WTC11 (cell line): ENCODE measurements at regions not wholly inside any gene's neighbourhood (a gene's known extent, or its start where the extent isn't known, plus 50 kb on each side); places are given as distances from the start of the nearest gene placed in this dataset.

ENCODE experiments used
- ATAC-seq: fragments of 200-7000 bp; cut with Tn5 transposase; 2 replicates; pipeline ENCODE4 v1.10.0; 2021; ENCODE audit warnings: mild to moderate bottlenecking, moderate library complexity
- CTCF ChIA-PET: fragments of 300-600 bp; sonication (Branson Sonifier 250); formaldehyde crosslinking; loops from one replicate; lab custom pipeline; 2021; ENCODE audit warnings: antibody characterized with exemption; lab: Charles Lee
- POLR2A ChIA-PET: fragments of 350-600 bp; sonication (Branson Sonifier 250); formaldehyde crosslinking; loops from one replicate; lab custom pipeline; 2021; ENCODE audit warnings: antibody characterized with exemption; lab: Charles Lee
- DNase-seq: peaks from one replicate; pipeline ENCODE4 v3.0.0; 2021; ENCODE audit warnings: low spot score
- H3K27ac Mint-ChIP-seq: 2 replicates; pipeline ENCODE4 v1.8.0; 2021; ENCODE audit warnings: mixed read lengths
- H3K27me3 Mint-ChIP-seq: 2 replicates; pipeline ENCODE4 v1.8.0; 2021; ENCODE audit warnings: low read depth, mild to moderate bottlenecking, moderate library complexity, mixed read lengths
- H3K36me3 Mint-ChIP-seq: 2 replicates; pipeline ENCODE4 v1.8.0; 2021; ENCODE audit warnings: mixed read lengths
- H3K4me1 Mint-ChIP-seq: 2 replicates; pipeline ENCODE4 v1.8.0; 2022; ENCODE audit warnings: mixed read lengths
- H3K4me3 Mint-ChIP-seq: 2 replicates; pipeline ENCODE4 v1.8.0; 2021; ENCODE audit warnings: mild to moderate bottlenecking, moderate library complexity, mixed read lengths
- H3K9me3 Mint-ChIP-seq: 2 replicates; pipeline ENCODE4 v1.8.0; 2021; ENCODE audit warnings: mixed read lengths
- ELF4 ChIP-seq: sonication (generic); formaldehyde crosslinking; IDR thresholded peaks from 2 replicates; pipeline ENCODE4 v1.8.1; 2022; ENCODE audit warnings: low read depth, mild to moderate bottlenecking, moderate library complexity, missing genetic modification reagents
- ESRRA ChIP-seq: sonication (generic); formaldehyde crosslinking; IDR thresholded peaks from 2 replicates; pipeline ENCODE4 v1.8.1; 2022; ENCODE audit warnings: mild to moderate bottlenecking, missing genetic modification reagents, borderline replicate concordance
- FOXJ3 ChIP-seq: sonication (generic); formaldehyde crosslinking; IDR thresholded peaks from 2 replicates; pipeline ENCODE4 v1.9.0; 2021; ENCODE audit warnings: missing genetic modification reagents, mild to moderate bottlenecking, borderline replicate concordance
- GABPB1 ChIP-seq: sonication (generic); formaldehyde crosslinking; IDR thresholded peaks from 2 replicates; pipeline ENCODE4 v1.8.1; 2023; ENCODE audit warnings: mild to moderate bottlenecking, missing genetic modification reagents
- GTF2I ChIP-seq: fragments of 250-450 bp; sonication (Bioruptor Pico); conservative IDR thresholded peaks from 2 replicates; pipeline ENCODE4 v1.4.0; 2021; ENCODE audit warnings: mild to moderate bottlenecking
- KAT7 ChIP-seq: sonication (generic); formaldehyde crosslinking; IDR thresholded peaks from 2 replicates; pipeline ENCODE4 v1.8.1; 2023; ENCODE audit warnings: missing genetic modification reagents, mild to moderate bottlenecking, borderline replicate concordance
- MXD4 ChIP-seq: fragments of 250-450 bp; sonication (Bioruptor Pico); IDR thresholded peaks from 2 replicates; pipeline ENCODE4 v1.8.0; 2021; ENCODE audit warnings: mild to moderate bottlenecking, moderate library complexity, borderline replicate concordance
- RELA ChIP-seq: sonication (generic); formaldehyde crosslinking; IDR thresholded peaks from 2 replicates; pipeline ENCODE4 v1.8.1; 2022; ENCODE audit warnings: missing genetic modification reagents, mild to moderate bottlenecking, borderline replicate concordance
- SMAD3 ChIP-seq: sonication (generic); formaldehyde crosslinking; IDR thresholded peaks from 2 replicates; pipeline ENCODE4 v1.8.0; 2022; ENCODE audit warnings: missing genetic modification reagents, mild to moderate bottlenecking, borderline replicate concordance
- SOX15 ChIP-seq: fragments of 250-450 bp; sonication (Bioruptor Pico); IDR thresholded peaks from 2 replicates; pipeline ENCODE4 v1.9.0; 2021; ENCODE audit warnings: mild to moderate bottlenecking
- SP1 ChIP-seq: sonication (generic); formaldehyde crosslinking; conservative IDR thresholded peaks from 2 replicates; pipeline ENCODE4 v1.8.1; 2022; ENCODE audit warnings: missing genetic modification reagents
- ZNF416 ChIP-seq: fragments of 250-450 bp; sonication (Bioruptor Pico); IDR thresholded peaks from 2 replicates; pipeline ENCODE4 v1.9.0; 2021; ENCODE audit warnings: mild to moderate bottlenecking, inconsistent platforms
- ZNF423 ChIP-seq: fragments of 250-450 bp; sonication (Bioruptor Pico); IDR thresholded peaks from 2 replicates; pipeline ENCODE4 v2.1.2; 2022; ENCODE audit warnings: mild to moderate bottlenecking, moderate library complexity
- TF ChIP-seq, protein P1 (sequence below): fragments of 250-450 bp; sonication (Bioruptor Pico); IDR thresholded peaks from 2 replicates; pipeline ENCODE4 v1.8.0; 2021; ENCODE audit warnings: mild to moderate bottlenecking
- TF ChIP-seq, protein P2 (sequence below): sonication (generic); formaldehyde crosslinking; IDR thresholded peaks from 2 replicates; pipeline ENCODE4 v1.8.1; 2022; ENCODE audit warnings: mild to moderate bottlenecking, moderate library complexity, missing genetic modification reagents
- TF ChIP-seq, protein P3 (sequence below): fragments of 250-450 bp; sonication (Bioruptor Pico); IDR thresholded peaks from 2 replicates; pipeline ENCODE4 v1.9.0; 2021; ENCODE audit warnings: mild to moderate bottlenecking
- TF ChIP-seq, protein P4 (sequence below): fragments of 200-600 bp; IDR thresholded peaks from 2 replicates; pipeline ENCODE4 v1.8.0; 2022; ENCODE audit warnings: antibody characterized with exemption
- TF ChIP-seq, protein P5 (sequence below): fragments of 250-450 bp; sonication (Bioruptor Pico); IDR thresholded peaks from 2 replicates; pipeline ENCODE4 v2.1.2; 2022; ENCODE audit warnings: mild to moderate bottlenecking, moderate library complexity
- TF ChIP-seq, protein P6 (sequence below): sonication (generic); formaldehyde crosslinking; IDR thresholded peaks from 2 replicates; pipeline ENCODE4 v1.8.0; 2023; ENCODE audit warnings: missing genetic modification reagents
- TF ChIP-seq, protein P7 (sequence below): fragments of 250-450 bp; sonication (Bioruptor Pico); IDR thresholded peaks from 2 replicates; pipeline ENCODE4 v1.9.0; 2021; ENCODE audit warnings: moderate library complexity, mild to moderate bottlenecking, inconsistent platforms, borderline replicate concordance

DNA sequence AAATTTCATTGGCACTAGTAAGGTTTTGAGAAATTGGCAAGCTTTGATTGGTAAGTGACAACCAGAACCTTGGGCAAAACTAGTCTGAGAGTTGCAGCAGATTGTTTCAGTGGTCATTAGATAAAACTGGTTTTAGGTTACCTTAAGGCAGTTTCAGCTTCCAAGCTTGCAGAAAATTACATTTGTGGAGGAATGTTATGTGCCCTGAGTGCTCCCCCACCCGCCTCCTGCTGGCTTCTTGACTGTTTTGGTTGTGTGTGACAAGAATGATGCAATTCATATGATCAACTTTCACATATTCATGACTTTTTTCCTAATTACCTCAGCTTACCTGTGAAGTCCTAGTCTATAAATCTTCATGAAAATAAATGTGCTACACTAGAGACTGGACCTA, 599.5 kb upstream of the ZNF804A start (continued):
- TF ChIP-seq, protein P1, sequence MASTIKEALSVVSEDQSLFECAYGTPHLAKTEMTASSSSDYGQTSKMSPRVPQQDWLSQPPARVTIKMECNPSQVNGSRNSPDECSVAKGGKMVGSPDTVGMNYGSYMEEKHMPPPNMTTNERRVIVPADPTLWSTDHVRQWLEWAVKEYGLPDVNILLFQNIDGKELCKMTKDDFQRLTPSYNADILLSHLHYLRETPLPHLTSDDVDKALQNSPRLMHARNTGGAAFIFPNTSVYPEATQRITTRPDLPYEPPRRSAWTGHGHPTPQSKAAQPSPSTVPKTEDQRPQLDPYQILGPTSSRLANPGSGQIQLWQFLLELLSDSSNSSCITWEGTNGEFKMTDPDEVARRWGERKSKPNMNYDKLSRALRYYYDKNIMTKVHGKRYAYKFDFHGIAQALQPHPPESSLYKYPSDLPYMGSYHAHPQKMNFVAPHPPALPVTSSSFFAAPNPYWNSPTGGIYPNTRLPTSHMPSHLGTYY (CRISPR knock-in tag): no peak
- TF ChIP-seq SMAD3 (CRISPR knock-in tag): no peak

DNA sequence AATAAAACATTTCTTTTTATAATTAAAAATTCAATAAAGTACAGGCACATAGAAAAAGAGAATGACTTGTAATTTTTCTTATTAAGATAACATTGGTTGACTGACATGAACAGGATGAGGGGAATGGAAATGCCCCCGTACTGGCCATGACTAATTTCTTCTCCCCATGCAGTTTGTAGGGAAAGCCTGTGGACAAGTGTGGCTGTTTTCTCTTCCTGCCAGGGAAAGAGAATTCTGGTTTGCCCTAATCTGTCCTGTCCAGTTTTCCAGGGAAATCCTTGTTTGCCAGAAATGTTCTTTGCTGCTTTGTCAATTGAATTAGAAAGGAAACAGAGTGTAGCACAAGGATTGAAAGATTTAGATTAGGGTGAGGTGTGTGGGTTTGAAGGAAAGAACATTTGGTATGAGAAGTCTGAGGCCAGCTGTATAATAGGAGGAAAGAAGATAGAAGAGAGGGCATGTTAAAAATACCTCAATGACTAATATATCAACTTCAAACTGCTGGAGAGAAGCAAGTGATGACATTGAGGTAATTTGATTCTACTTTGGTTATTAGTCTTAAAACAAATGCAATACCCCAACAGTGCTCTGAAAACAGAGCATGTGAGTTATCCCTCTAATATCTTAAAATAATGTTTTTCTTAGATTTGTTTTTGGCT, 593.9 kb upstream of the ZNF804A start:
- POLR2A ChIA-PET: no interaction called here
- CTCF ChIA-PET: no interaction called here

DNA sequence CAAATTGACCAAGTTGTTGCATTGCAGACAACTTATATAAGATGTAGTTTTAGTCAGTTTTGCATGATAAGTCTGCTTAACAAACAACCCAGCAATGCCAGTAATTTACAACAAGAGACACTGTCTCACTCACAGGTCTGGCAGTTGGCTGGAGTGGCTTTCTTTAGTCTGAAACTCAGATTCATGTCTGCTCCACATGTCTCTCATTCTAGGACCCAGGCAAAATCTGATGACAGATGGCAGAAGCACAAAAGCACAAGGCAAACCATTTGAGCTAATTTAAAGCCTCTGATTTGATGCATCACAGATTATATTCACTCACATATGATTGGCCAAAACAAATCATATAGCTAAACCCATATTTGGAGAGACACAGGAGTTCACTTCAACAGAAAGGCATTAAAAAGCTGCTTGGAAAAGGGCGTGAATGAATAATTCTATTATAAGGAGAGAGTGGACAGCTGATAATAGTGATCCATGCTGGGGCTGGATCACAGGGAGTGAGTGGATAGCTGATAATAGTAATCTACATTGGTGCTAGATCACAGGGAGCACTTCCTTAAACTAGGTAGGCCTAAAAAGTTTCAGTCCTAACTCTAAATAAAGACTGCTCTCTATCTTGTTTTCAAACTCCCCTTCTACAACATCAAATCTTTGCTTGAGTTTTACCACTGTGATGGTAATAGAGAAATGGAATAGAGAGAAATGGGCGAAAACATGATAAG, 593.2 kb upstream of the ZNF804A start:
- no peak for ATAC-seq
- Mint-ChIP-seq H3K36me3 (no peaks in the 10 kb centered on the region), H3K9me3 (no peaks in the 10 kb centered on the region), H3K27me3 (no peaks in the 10 kb centered on the region), H3K4me1 (no peaks in the 10 kb centered on the region), H3K4me3 (no peak overlapping the region), H3K27ac (no peak overlapping the region)
- POLR2A ChIA-PET: no interaction called here
- no peak for DNase-seq
- TF ChIP-seq, protein P2, sequence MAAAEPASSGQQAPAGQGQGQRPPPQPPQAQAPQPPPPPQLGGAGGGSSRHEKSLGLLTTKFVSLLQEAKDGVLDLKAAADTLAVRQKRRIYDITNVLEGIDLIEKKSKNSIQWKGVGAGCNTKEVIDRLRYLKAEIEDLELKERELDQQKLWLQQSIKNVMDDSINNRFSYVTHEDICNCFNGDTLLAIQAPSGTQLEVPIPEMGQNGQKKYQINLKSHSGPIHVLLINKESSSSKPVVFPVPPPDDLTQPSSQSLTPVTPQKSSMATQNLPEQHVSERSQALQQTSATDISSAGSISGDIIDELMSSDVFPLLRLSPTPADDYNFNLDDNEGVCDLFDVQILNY (CRISPR knock-in tag): no peak
- TF ChIP-seq, protein P3, sequence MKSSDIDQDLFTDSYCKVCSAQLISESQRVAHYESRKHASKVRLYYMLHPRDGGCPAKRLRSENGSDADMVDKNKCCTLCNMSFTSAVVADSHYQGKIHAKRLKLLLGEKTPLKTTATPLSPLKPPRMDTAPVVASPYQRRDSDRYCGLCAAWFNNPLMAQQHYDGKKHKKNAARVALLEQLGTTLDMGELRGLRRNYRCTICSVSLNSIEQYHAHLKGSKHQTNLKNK (CRISPR knock-in tag): no peak
- TF ChIP-seq, protein P4, sequence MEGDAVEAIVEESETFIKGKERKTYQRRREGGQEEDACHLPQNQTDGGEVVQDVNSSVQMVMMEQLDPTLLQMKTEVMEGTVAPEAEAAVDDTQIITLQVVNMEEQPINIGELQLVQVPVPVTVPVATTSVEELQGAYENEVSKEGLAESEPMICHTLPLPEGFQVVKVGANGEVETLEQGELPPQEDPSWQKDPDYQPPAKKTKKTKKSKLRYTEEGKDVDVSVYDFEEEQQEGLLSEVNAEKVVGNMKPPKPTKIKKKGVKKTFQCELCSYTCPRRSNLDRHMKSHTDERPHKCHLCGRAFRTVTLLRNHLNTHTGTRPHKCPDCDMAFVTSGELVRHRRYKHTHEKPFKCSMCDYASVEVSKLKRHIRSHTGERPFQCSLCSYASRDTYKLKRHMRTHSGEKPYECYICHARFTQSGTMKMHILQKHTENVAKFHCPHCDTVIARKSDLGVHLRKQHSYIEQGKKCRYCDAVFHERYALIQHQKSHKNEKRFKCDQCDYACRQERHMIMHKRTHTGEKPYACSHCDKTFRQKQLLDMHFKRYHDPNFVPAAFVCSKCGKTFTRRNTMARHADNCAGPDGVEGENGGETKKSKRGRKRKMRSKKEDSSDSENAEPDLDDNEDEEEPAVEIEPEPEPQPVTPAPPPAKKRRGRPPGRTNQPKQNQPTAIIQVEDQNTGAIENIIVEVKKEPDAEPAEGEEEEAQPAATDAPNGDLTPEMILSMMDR: no peak
- TF ChIP-seq, protein P5, sequence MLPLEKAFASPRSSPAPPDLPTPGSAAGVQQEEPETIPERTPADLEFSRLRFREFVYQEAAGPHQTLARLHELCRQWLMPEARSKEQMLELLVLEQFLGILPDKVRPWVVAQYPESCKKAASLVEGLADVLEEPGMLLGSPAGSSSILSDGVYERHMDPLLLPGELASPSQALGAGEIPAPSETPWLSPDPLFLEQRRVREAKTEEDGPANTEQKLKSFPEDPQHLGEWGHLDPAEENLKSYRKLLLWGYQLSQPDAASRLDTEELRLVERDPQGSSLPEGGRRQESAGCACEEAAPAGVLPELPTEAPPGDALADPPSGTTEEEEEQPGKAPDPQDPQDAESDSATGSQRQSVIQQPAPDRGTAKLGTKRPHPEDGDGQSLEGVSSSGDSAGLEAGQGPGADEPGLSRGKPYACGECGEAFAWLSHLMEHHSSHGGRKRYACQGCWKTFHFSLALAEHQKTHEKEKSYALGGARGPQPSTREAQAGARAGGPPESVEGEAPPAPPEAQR (CRISPR knock-in tag): no peak
- no peak for TF ChIP-seq ELF4
- TF ChIP-seq RELA (CRISPR knock-in tag): no peak
- TF ChIP-seq GTF2I (CRISPR knock-in tag): no peak
- no peak for TF ChIP-seq GABPB1
- TF ChIP-seq ESRRA (CRISPR knock-in tag): no peak
- no peak for TF ChIP-seq ZNF423 (CRISPR knock-in tag)
- TF ChIP-seq, protein P6, sequence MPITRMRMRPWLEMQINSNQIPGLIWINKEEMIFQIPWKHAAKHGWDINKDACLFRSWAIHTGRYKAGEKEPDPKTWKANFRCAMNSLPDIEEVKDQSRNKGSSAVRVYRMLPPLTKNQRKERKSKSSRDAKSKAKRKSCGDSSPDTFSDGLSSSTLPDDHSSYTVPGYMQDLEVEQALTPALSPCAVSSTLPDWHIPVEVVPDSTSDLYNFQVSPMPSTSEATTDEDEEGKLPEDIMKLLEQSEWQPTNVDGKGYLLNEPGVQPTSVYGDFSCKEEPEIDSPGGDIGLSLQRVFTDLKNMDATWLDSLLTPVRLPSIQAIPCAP (CRISPR knock-in tag): no peak
- TF ChIP-seq SOX15 (CRISPR knock-in tag): no peak
- TF ChIP-seq, protein P7, sequence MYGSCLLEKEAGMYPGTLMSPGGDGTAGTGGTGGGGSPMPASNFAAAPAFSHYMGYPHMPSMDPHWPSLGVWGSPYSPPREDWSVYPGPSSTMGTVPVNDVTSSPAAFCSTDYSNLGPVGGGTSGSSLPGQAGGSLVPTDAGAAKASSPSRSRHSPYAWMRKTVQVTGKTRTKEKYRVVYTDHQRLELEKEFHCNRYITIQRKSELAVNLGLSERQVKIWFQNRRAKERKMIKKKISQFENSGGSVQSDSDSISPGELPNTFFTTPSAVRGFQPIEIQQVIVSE (CRISPR knock-in tag): no peak
- TF ChIP-seq FOXJ3 (CRISPR knock-in tag): no peak
- TF ChIP-seq SP1: no peak
- CTCF ChIA-PET: no interaction called here

More for the DNA sequence above, 593.9 kb upstream of the ZNF804A start:
- no peak overlapping the region for H3K27ac Mint-ChIP-seq
- no peaks in the 10 kb centered on the region for H3K36me3 Mint-ChIP-seq
- no peak for DNase-seq
- H3K4me3 Mint-ChIP-seq: no peak overlapping the region
- H3K4me1 Mint-ChIP-seq: peaks cover under 1% of the 10 kb centered on the region; the same call in 1 of the 2 replicates
- TF ChIP-seq KAT7: no peak
- TF ChIP-seq MXD4 (CRISPR knock-in tag): no peak
- no peak for TF ChIP-seq SP1
- TF ChIP-seq ZNF416 (CRISPR knock-in tag): no peak
- H3K9me3 Mint-ChIP-seq: no peaks in the 10 kb centered on the region
- no peaks in the 10 kb centered on the region for H3K27me3 Mint-ChIP-seq
- ATAC-seq: no peak
